Mucosa of descending colon (tissue), 3 donors: ENCODE measurements at regions not wholly inside any gene's neighbourhood (a gene's known extent, or its start where the extent isn't known, plus 50 kb on each side); places are given as distances from the start of the nearest gene placed in this dataset.
"Not testable (repeated sequence)": the region's sequence is repeated elsewhere in the genome, so short reads cannot be mapped to it uniquely, and the experiment has no call there.

Source experiments
- ATAC-seq: fragments of 200-7000 bp; cut with Tn5 transposase; one replicate; pipeline ENCODE4 v1.9.1; 2020; ENCODE audit warnings: mild to moderate bottlenecking, moderate library complexity
- DNase-seq, 3 donors: peaks; one replicate each; pipeline ENCODE4 v3.0.0-alpha.2; 2020
- H3K36me3 ChIP-seq: fragments of 200-600 bp; one replicate; pipeline ENCODE4 v1.8.0; 2021; ENCODE audit warnings: low read depth, mild to moderate bottlenecking
- H3K4me1 ChIP-seq: fragments of 200-600 bp; one replicate; pipeline ENCODE4 v1.8.0; 2021; ENCODE audit warnings: low read depth, mild to moderate bottlenecking
- H3K4me3 ChIP-seq: fragments of 200-600 bp; one replicate; pipeline ENCODE4 v1.8.0; 2021; ENCODE audit warnings: mild to moderate bottlenecking
- H3K9me3 ChIP-seq: fragments of 200-600 bp; one replicate; pipeline ENCODE4 v1.8.0; 2021; ENCODE audit warnings: mild to moderate bottlenecking
- intact Hi-C, 2 donors: fragments of 100-400 bp; cut with DNase I in 1 of 2; cut with micrococcal nuclease in 1 of 2; formaldehyde crosslinking; loops; one replicate each; pipeline versions ENCODE4 v1.11.0 to v1.11.1; 2022; cut with DNase I, micrococcal nuclease
- TF ChIP-seq, protein P1 (sequence below): fragments of 200-600 bp; IDR thresholded peaks from one replicate; pipeline ENCODE4 v1.8.0; 2022; ENCODE audit warnings: antibody characterized with exemption, mild to moderate bottlenecking
- donor health status: DM: no; HTN: no; CAD: no; lungs with moderate emphysema.
- donor health status: DM: no; HTN: no; CAD: no.
- donor health status: DM: no; HTN: yes; CAD: no.

DNA sequence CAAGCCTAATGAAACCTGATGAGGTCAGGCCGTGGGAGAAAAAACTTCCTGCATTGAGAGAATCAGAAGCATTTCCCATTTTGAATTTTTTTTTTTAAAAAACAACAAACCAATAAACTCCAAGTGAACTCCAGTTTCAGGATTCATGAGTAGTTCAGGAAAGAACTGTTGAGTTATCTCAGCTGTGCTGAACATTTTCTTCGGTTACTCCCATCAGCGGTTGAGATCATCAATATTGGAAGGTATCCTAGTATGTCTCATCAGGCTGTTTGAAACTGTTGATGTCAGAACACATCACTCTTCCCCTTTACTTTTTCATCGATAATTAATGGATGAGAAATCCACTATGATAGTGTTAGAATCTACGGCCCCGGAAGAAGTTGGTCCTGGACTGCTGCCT lies 82.4 kb upstream of the ADGRG2 start:
- intact Hi-C loops: no loop called here
- Histone ChIP-seq H3K4me3 (no peak overlapping the region), H3K36me3 (no peaks in the 10 kb centered on the region), H3K9me3 (no peaks in the 10 kb centered on the region), H3K4me1 (no peaks in the 10 kb centered on the region)
- no peak for DNase-seq
- TF ChIP-seq, protein P1, sequence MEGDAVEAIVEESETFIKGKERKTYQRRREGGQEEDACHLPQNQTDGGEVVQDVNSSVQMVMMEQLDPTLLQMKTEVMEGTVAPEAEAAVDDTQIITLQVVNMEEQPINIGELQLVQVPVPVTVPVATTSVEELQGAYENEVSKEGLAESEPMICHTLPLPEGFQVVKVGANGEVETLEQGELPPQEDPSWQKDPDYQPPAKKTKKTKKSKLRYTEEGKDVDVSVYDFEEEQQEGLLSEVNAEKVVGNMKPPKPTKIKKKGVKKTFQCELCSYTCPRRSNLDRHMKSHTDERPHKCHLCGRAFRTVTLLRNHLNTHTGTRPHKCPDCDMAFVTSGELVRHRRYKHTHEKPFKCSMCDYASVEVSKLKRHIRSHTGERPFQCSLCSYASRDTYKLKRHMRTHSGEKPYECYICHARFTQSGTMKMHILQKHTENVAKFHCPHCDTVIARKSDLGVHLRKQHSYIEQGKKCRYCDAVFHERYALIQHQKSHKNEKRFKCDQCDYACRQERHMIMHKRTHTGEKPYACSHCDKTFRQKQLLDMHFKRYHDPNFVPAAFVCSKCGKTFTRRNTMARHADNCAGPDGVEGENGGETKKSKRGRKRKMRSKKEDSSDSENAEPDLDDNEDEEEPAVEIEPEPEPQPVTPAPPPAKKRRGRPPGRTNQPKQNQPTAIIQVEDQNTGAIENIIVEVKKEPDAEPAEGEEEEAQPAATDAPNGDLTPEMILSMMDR: no peak
- no peak for ATAC-seq

DNA sequence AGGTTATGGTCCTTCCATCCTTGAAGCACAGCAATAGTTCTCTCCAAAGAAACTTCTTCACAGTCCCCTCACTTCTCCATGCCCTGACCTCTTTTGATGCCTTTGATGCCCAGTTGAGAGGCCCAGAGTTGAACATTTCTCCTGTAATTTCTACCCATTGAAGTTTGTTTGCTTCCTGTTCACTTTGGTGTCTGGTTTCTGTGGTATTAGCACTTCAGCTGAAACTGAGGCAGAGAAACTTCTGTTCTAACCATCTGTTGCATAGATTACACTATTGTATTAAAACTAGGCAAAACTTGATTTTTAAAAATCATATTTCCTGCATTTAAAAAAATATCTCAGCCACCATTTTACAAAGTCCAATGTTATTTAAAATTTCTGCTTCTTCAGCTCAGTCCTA lies 89.8 kb upstream of the ADGRG2 start:
- no peak overlapping the region for H3K4me3 ChIP-seq
- DNase-seq: no peak
- H3K9me3 ChIP-seq: no peaks in the 10 kb centered on the region
- no peaks in the 10 kb centered on the region for H3K36me3 ChIP-seq
- TF ChIP-seq, protein P1: no peak
- intact Hi-C loops: no loop called here
- no peak for ATAC-seq
- H3K4me1 ChIP-seq: no peaks in the 10 kb centered on the region

DNA sequence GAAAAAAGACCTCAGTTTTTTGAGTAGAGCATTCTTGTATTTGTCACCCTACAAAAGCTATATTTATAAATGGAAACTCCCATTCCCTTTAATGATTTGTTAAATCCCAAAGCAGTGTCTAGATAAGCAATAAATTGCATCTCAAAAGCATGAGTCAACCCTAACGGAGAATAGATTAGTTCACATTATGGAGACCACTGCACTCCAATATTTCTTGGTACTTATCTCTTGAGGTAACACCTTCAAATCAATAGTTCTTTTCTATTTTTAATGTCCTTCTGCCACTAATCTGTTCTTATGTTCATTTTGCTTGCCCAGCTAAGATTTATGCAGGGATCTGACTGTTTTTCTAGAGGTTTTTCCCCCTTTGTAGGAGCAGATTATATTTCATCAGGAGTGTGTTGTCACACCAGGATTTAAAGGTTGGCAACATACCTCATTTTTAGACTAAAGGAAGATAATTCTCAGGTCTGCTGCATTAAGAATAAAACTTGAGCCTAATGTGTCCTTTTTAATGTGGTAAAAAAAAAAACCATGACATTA lies 91.4 kb upstream of the ADGRG2 start:
- Histone ChIP-seq H3K9me3 (no peaks in the 10 kb centered on the region), H3K4me1 (no peaks in the 10 kb centered on the region), H3K36me3 (no peaks in the 10 kb centered on the region), H3K4me3 (no peak overlapping the region)
- TF ChIP-seq, protein P1: no peak
- DNase-seq (no peak), ATAC-seq (no peak)
- intact Hi-C loops: no loop called here

DNA sequence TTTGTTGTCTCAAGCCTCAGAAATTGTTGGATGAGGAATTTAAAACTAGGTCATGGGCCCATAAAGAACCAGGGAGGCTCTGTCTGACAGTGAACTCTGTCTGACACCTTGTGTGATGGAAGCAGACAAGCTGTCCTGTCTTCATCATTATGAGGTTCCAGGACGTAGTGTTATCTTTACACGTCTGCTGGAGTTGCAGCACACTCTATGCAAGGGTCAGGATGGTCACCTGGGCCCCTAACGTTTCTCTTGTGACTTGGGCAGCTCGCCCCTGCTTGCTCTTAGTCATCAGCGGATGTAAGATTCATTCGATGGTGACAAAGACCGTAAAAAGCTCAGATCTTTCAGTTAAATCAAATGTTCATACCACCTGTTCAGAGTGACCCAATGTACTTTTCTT lies 92.0 kb upstream of the ADGRG2 start:
- intact Hi-C loops: no loop called here
- no peaks in the 10 kb centered on the region for H3K9me3 ChIP-seq
- TF ChIP-seq, protein P1: no peak
- no peak for DNase-seq
- H3K4me3 ChIP-seq: no peak overlapping the region
- ATAC-seq: no peak
- no peaks in the 10 kb centered on the region for H3K36me3 ChIP-seq
- H3K4me1 ChIP-seq: no peaks in the 10 kb centered on the region

DNA sequence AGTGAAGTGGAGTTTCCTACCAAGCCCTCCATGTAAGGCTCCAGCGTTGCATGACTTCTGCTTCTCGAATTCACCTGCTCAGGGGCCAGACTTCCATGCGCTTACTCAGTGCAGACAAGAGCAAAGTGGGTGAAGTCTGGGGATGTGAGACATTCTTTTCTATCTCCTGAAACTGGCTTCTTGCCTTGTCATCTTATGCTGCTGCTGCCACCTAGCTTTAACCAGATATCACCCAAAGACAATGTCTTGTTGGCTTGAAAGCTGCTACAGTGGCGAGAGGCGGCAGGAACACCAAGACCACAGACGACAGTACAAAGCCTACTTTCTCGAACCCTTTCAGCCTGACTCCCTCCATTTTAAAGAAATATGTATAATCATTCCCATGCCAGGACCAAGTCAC lies 103.6 kb upstream of the ADGRG2 start:
- no peak for ATAC-seq
- no peaks in the 10 kb centered on the region for H3K9me3 ChIP-seq
- H3K4me1 ChIP-seq: no peaks in the 10 kb centered on the region
- intact Hi-C loops: no loop called here
- TF ChIP-seq, protein P1: no peak
- H3K4me3 ChIP-seq: no peak overlapping the region
- H3K36me3 ChIP-seq: no peaks in the 10 kb centered on the region
- DNase-seq: peak in 1 of 3 donors; percentile 7

DNA sequence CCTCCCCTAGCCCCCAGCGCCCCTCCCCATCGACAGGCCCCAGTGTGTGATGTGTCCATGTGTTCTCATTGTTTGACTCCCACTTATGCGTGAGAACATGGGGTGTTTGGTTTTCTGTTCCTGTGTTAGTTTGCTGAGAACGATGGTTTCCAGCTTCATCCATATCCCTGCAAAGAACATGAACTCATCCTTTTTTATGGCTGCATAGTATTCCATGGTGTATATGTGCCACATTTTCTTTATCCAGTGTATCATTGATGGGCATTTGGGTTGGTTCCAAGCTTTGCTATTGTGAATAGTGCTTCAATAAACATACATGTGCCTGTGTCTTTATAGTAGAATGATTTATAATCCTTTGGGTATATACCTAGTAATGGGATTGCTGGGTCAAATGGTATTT lies 107.6 kb upstream of the ADGRG2 start:
- ATAC-seq, H3K9me3 ChIP-seq, H3K4me1 ChIP-seq, H3K36me3 ChIP-seq, DNase-seq, H3K4me3 ChIP-seq, intact Hi-C loops: not testable (repeated sequence)
